Gastrocnemius medialis (tissue), 4 donors: ENCODE measurements at regions not wholly inside any gene's neighbourhood (a gene's known extent, or its start where the extent isn't known, plus 50 kb on each side); places are given as distances from the start of the nearest gene placed in this dataset.
"Not testable (repeated sequence)": the region's sequence is repeated elsewhere in the genome, so short reads cannot be mapped to it uniquely, and the experiment has no call there.

ENCODE experiments used
- ATAC-seq, 2 donors: fragments of 150-250 bp; one replicate each; pipeline ENCODE4 v1.9.1; 2016
- DNase-seq, 2 donors: peaks; one replicate each; pipeline ENCODE4 v3.0.0-alpha.2; 2019
- H3K27ac ChIP-seq, 4 donors: fragments of 200-600 bp; sonication (generic); 1 replicate in 1 of 4; 2 replicates in 3 of 4; pipeline ENCODE4 v1.5.1; 2016 to 2018; ENCODE audit warnings: mild to moderate bottlenecking in 2 of 4, moderate library complexity in 1 of 4
- H3K27me3 ChIP-seq, 3 donors: fragments of 200-600 bp; sonication (generic) in 2 of 3; 1 replicate in 1 of 3; 2 replicates in 2 of 3; pipeline versions ENCODE4 v1.5.1 to v1.6.0; 2016 to 2019; ENCODE audit warnings: mild to moderate bottlenecking in 1 of 3, moderate library complexity in 1 of 3
- H3K36me3 ChIP-seq, 2 donors: fragments of 200-600 bp; sonication (generic) in 1 of 2; one replicate each; pipeline ENCODE4 v1.5.1; 2017 to 2018
- H3K4me1 ChIP-seq, 2 donors: fragments of 200-600 bp; sonication (generic) in 1 of 2; one replicate each; pipeline ENCODE4 v1.5.1; 2016 to 2017; ENCODE audit warnings: mild to moderate bottlenecking in 2 of 2
- H3K4me3 ChIP-seq, 4 donors: fragments of 200-600 bp; sonication (generic) in 3 of 4; 1 replicate in 1 of 4; 2 replicates in 3 of 4; pipeline ENCODE4 v1.5.1; 2016 to 2019; ENCODE audit warnings: mild to moderate bottlenecking in 2 of 4
- H3K9me3 ChIP-seq, 3 donors: fragments of 200-600 bp; sonication (generic) in 2 of 3; 1 replicate in 1 of 3; 2 replicates in 2 of 3; pipeline ENCODE4 v1.5.1; 2016 to 2019
- POLR2A ChIP-seq, 2 donors: fragments of 450-650 bp; IDR thresholded peaks; one replicate each; pipeline ENCODE4 v1.6.1; 2017; ENCODE audit warnings: antibody characterized with exemption in 2 of 2, mild to moderate bottlenecking in 2 of 2, moderate library complexity in 2 of 2
- in situ Hi-C, 4 donors: fragments of 200-750 bp; cut with MboI; loops; one replicate each; pipeline versions ENCODE4 v1.15.0 to v1.8.0; 2017; ENCODE audit warnings: low sequenced_read_pairs in 4 of 4
- intact Hi-C: fragments of 100-400 bp; cut with DNase I; formaldehyde crosslinking; loops from one replicate; pipeline ENCODE4 v1.15.1; 2023; ENCODE audit warnings: low total_unique reads
- TF ChIP-seq, protein P1 (sequence below), 5 experiments: fragments of 450-650 bp in 3 of 5; fragments of 200-600 bp in 2 of 5; sonication (generic) in 2 of 5; IDR thresholded peaks in 4 of 5; conservative IDR thresholded peaks in 1 of 5; 1 replicate in 4 of 5; 2 replicates in 1 of 5; pipeline ENCODE4 v1.5.1; 2016 to 2019; ENCODE audit warnings: antibody characterized with exemption in 5 of 5, mild to moderate bottlenecking in 3 of 5, moderate library complexity in 3 of 5

DNA sequence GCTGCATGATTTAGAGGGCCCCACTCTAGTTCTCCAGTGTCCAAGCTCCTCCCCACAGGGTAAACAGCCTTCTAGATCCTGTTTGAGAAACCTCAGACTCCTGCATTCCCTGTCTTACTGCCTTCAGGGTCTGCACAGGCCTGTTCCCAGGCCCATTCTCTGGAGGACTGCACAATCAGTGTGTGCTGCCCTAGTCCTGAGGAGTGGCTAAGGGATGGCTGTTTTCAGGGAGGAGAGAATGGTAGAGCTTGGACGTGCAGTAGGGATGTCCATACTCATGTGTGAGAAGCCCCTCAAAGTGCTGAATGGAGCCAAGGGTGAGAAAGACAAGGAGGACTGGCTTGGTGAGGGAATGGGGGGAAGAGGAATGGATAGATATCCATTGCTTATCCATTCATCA lies 103.8 kb upstream of the CCDC90B start:
- intact Hi-C loops: no loop called here
- in situ Hi-C loops: loop anchor here in 1 of 4 donors (10.0 kb wide), 1 partner anchor 65 kb away; no protein-coding TSS in a partner anchor
- no peak overlapping the region for H3K27ac ChIP-seq

GRCh38 chr11:83383838-83384237 lies 97.7 kb upstream of the CCDC90B start:
- H3K4me3 ChIP-seq, DNase-seq, H3K4me1 ChIP-seq, H3K36me3 ChIP-seq, ATAC-seq, H3K9me3 ChIP-seq, H3K27me3 ChIP-seq, H3K27ac ChIP-seq, intact Hi-C loops: not testable (repeated sequence)
- in situ Hi-C loops: loop anchor here in 1 of 4 donors (10.0 kb wide), 1 partner anchor 59 kb away; no protein-coding TSS in a partner anchor

More for the DNA sequence above, 103.8 kb upstream of the CCDC90B start:
- Histone ChIP-seq H3K9me3 (no peaks in the 10 kb centered on the region), H3K36me3 (no peaks in the 10 kb centered on the region), H3K27me3 (no peaks in the 10 kb centered on the region), H3K4me3 (no peak overlapping the region), H3K4me1 (no peaks in the 10 kb centered on the region)
- TF ChIP-seq, protein P1, sequence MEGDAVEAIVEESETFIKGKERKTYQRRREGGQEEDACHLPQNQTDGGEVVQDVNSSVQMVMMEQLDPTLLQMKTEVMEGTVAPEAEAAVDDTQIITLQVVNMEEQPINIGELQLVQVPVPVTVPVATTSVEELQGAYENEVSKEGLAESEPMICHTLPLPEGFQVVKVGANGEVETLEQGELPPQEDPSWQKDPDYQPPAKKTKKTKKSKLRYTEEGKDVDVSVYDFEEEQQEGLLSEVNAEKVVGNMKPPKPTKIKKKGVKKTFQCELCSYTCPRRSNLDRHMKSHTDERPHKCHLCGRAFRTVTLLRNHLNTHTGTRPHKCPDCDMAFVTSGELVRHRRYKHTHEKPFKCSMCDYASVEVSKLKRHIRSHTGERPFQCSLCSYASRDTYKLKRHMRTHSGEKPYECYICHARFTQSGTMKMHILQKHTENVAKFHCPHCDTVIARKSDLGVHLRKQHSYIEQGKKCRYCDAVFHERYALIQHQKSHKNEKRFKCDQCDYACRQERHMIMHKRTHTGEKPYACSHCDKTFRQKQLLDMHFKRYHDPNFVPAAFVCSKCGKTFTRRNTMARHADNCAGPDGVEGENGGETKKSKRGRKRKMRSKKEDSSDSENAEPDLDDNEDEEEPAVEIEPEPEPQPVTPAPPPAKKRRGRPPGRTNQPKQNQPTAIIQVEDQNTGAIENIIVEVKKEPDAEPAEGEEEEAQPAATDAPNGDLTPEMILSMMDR (IDR thresholded peaks at IDR 0.05 in 4 of 5, conservative IDR thresholded peaks at IDR 0.05 in 1 of 5): no peak
- TF ChIP-seq POLR2A (IDR thresholded peaks at IDR 0.05): no peak
- no peak for ATAC-seq
- no peak for DNase-seq

DNA sequence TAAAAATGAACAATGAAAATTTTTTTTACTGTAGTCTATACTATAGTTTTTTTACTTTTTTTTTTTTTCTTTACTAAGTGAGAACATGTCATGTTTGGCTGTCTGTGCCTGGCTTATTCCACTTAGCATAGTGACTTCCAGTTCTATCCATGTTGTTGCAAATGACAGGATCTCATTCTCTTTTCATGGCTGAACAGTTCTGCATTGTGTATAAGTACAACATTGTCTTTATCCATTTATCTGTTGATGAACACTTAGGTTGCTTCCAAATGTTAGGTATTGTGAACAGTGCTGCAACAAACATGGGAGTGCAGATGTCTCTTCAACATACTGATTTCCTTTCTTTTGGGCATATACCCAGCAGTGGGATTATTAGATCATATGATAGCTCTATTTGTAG lies 88.1 kb upstream of the CCDC90B start:
- H3K27me3 ChIP-seq: no peaks in the 10 kb centered on the region
- no peak for TF ChIP-seq POLR2A (IDR thresholded peaks at IDR 0.05)
- TF ChIP-seq, protein P1 (IDR thresholded peaks at IDR 0.05 in 4 of 5, conservative IDR thresholded peaks at IDR 0.05 in 1 of 5): no peak
- H3K9me3 ChIP-seq: peaks cover 0 to 3% (median 0%) of the 10 kb centered on the region in 3 donors
- H3K27ac ChIP-seq: no peak overlapping the region
- in situ Hi-C loops (no loop called here), intact Hi-C loops (no loop called here)
- no peak for ATAC-seq
- no peak for DNase-seq
- no peak overlapping the region for H3K4me3 ChIP-seq
- no peaks in the 10 kb centered on the region for H3K36me3 ChIP-seq
- H3K4me1 ChIP-seq: no peaks in the 10 kb centered on the region

DNA sequence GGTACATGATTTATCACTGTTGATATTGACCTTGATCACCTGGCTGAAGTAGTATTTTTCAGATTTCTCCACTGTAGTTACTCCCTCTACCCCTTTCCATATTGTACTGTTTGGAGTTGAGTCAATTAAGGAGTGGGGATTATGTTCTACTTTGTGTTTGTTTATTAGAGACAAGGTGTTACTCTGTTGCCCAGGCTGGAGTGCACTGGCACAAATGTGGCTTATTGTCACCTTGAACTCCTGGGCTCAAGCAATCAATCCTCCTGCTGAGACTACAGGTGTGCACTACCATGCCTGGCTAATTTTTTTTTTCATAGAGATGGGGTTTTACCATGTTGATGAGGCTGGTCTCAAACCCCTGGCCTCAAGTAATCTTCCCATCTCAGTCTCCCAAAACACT lies 85.3 kb upstream of the CCDC90B start:
- Histone ChIP-seq H3K36me3 (no peaks in the 10 kb centered on the region), H3K4me1 (no peaks in the 10 kb centered on the region), H3K4me3 (no peak overlapping the region), H3K27me3 (no peaks in the 10 kb centered on the region), H3K27ac (no peak overlapping the region), H3K9me3 (peaks cover 0 to 7% (median 0%) of the 10 kb centered on the region in 3 donors)
- DNase-seq (no peak), ATAC-seq (no peak)
- no peak for TF ChIP-seq POLR2A (IDR thresholded peaks at IDR 0.05)
- TF ChIP-seq, protein P1 (IDR thresholded peaks at IDR 0.05 in 4 of 5, conservative IDR thresholded peaks at IDR 0.05 in 1 of 5): no peak
- in situ Hi-C loops: no loop called here
- intact Hi-C loops: no loop called here

- no peak overlapping the region for H3K4me3 ChIP-seq
- no peaks in the 10 kb centered on the region for H3K36me3 ChIP-seq
- H3K4me1 ChIP-seq: no peaks in the 10 kb centered on the region
- TF ChIP-seq POLR2A (IDR thresholded peaks at IDR 0.05): no peak
- TF ChIP-seq, protein P1 (IDR thresholded peaks at IDR 0.05 in 4 of 5, conservative IDR thresholded peaks at IDR 0.05 in 1 of 5): no peak
- intact Hi-C loops (no loop called here), in situ Hi-C loops (no loop called here)
- no peaks in the 10 kb centered on the region for H3K27me3 ChIP-seq
- H3K27ac ChIP-seq: no peak overlapping the region
- no peak for DNase-seq
- H3K9me3 ChIP-seq: peaks cover 0 to 4% (median 0%) of the 10 kb centered on the region in 3 donors
- no peak for ATAC-seq
These were observed 81.6 kb upstream of the CCDC90B start for GRCh38 chr11:83367745-83368144.
